RWPE1 (cell line): ENCODE measurements at regions not wholly inside any gene's neighbourhood (a gene's known extent, or its start where the extent isn't known, plus 50 kb on each side); places are given as distances from the start of the nearest gene placed in this dataset.
A peak's percentile ranks its signal among the peaks of the same experiment; 100 is the strongest.

Experiments used
- CTCF ChIA-PET: fragments of 350-600 bp; sonication (Branson Sonifier 250); formaldehyde crosslinking; extraction: SDS; loops from one replicate; lab custom pipeline; 2021; lab: Yijun Ruan, JAX
- POLR2A ChIA-PET: fragments of 400-600 bp; formaldehyde crosslinking; extraction: SDS; loops from one replicate; lab custom pipeline; 2020; ENCODE audit warnings: antibody characterized with exemption; ENCODE audit not compliant: low non-redundant PET; lab: Yijun Ruan, JAX
- DNase-seq: peaks from one replicate; pipeline ENCODE4 v3.0.0; 2012; ENCODE audit warnings: low spot score
- H3K27ac ChIP-seq: fragments of 450-650 bp; 2 replicates; pipeline ENCODE4 v1.5.1; 2017
- CTCF ChIP-seq: fragments of 450-650 bp; conservative IDR thresholded peaks from 2 replicates; pipeline ENCODE4 v1.5.1; 2017; ENCODE audit warnings: low read depth, mild to moderate bottlenecking

GRCh38 chr2:38218591-38218991 is 142.6 kb upstream of the CYP1B1 start:
- no peak overlapping the region for H3K27ac ChIP-seq
- POLR2A ChIA-PET = no interaction called here
- CTCF ChIA-PET = no interaction called here
- TF ChIP-seq CTCF = no peak
- DNase-seq = no peak

GRCh38 chr2:38217401-38218188 is 141.6 kb upstream of the CYP1B1 start:
- DNase-seq = no peak
- no peak overlapping the region for H3K27ac ChIP-seq
- no peak for TF ChIP-seq CTCF
- ChIA-PET CTCF (no interaction called here), POLR2A (interaction anchor here (0.6 kb wide), 1 partner anchor 821 kb away, joined by 5 read pairs; no protein-coding TSS in a partner anchor)

GRCh38 chr2:38216886-38217285 is 140.9 kb upstream of the CYP1B1 start:
- CTCF ChIA-PET = interaction anchor here (0.6 to 0.7 kb wide), 2 partner anchors 17 to 86 kb away, joined by 3 read pairs; no protein-coding TSS in a partner anchor
- H3K27ac ChIP-seq = no peak overlapping the region
- DNase-seq = no peak
- no peak for TF ChIP-seq CTCF
- POLR2A ChIA-PET = no interaction called here

- POLR2A ChIA-PET = no interaction called here
- H3K27ac ChIP-seq = no peak overlapping the region
- peak; percentile 13 for DNase-seq
- CTCF ChIA-PET = interaction anchor here (0.6 kb wide), 1 partner anchor 18 kb away, joined by 3 read pairs; no protein-coding TSS in a partner anchor
- TF ChIP-seq CTCF = no peak
These were observed 140.0 kb upstream of the CYP1B1 start for GRCh38 chr2:38215993-38216392.

GRCh38 chr2:38215522-38215921 is 139.6 kb upstream of the CYP1B1 start:
- TF ChIP-seq CTCF = no peak
- ChIA-PET POLR2A (no interaction called here), CTCF (no interaction called here)
- H3K27ac ChIP-seq = no peak overlapping the region
- DNase-seq = no peak

GRCh38 chr2:38214209-38214717 is 138.3 kb upstream of the CYP1B1 start:
- ChIA-PET CTCF (interaction anchor here (0.6 kb wide), 1 partner anchor 318 kb away, joined by 5 read pairs; no protein-coding TSS in a partner anchor), POLR2A (no interaction called here)
- no peak overlapping the region for H3K27ac ChIP-seq
- TF ChIP-seq CTCF = no peak
- DNase-seq = no peak
